H1 (cell line): ENCODE measurements at regions not wholly inside any gene's neighbourhood (a gene's known extent, or its start where the extent isn't known, plus 50 kb on each side); places are given as distances from the start of the nearest gene placed in this dataset.

Experiments used
- CHD1 ChIP-seq: IDR thresholded peaks from 2 replicates; pipeline ENCODE4 v1.6.1; 2012; ENCODE audit warnings: low read depth, low read length, improper control_type of control experiment
- EP300 ChIP-seq, 2 experiments: IDR thresholded peaks; 1 replicate in 1 of 2; 2 replicates in 1 of 2; pipeline ENCODE4 v1.6.1; 2011 to 2012; ENCODE audit warnings: low read depth in 2 of 2, low read length in 2 of 2, mild to moderate bottlenecking in 2 of 2, borderline replicate concordance in 1 of 2, inconsistent platforms in 1 of 2, moderate library complexity in 1 of 2
- GABPA ChIP-seq: IDR thresholded peaks from 2 replicates; pipeline ENCODE4 v1.6.1; 2011; ENCODE audit warnings: mild to moderate bottlenecking, low read length, moderate library complexity, borderline replicate concordance; ENCODE audit not compliant: insufficient read depth
- GTF2F1 ChIP-seq: IDR thresholded peaks from 2 replicates; pipeline ENCODE4 v1.6.1; 2012; ENCODE audit warnings: low read depth, low read length, improper control_type of control experiment, borderline replicate concordance
- POLR2AphosphoS5 ChIP-seq: IDR thresholded peaks from 2 replicates; pipeline ENCODE4 v1.6.1; 2011; ENCODE audit warnings: low read depth, low read length
- TAF7 ChIP-seq: optimal IDR thresholded peaks from 2 replicates; pipeline ENCODE3; 2011; ENCODE audit warnings: low read depth, mild to moderate bottlenecking, inconsistent platforms, low read length, moderate library complexity, borderline replicate concordance

DNA sequence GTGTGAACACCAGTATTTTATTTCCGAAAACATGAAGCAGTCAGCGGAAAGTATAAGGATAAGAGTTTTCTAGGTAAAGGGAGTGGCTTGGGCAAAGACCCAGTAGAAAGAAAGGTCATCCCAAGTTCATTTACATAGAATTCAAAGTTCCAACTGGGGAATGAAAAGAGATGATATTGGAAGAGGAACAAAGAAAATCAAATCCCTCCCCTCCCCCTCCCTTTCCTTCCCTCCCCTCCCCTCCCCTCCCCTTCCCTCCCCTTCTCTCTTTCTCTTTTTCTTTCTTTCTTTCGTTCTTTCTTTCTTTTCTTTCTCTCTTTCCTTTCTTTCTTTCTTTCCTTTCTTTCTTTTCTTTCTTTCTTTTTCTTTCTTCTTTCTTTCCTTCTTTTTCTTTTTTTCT lies 675.7 kb upstream of the NRXN1 start (continued):
- TF ChIP-seq EP300 (IDR thresholded peaks at IDR 0.05; ENCODE audit: borderline replicate concordance in 1 of 2, low read depth in 2 of 2, low read length in 2 of 2): no peak
- no peak for TF ChIP-seq CHD1
- no peak for TF ChIP-seq POLR2AphosphoS5
- no peak for TF ChIP-seq GABPA
- no peak for TF ChIP-seq GTF2F1
- no peak for TF ChIP-seq TAF7
